ENCODE measurements at regions not wholly inside any gene's neighbourhood (a gene's known extent, or its start where the extent isn't known, plus 50 kb on each side); places are given as distances from the start of the nearest gene placed in this dataset.

- TF ChIP-seq POLR2A (IDR thresholded peaks at IDR 0.05) (no peak), POLR2AphosphoS5 (IDR thresholded peaks at IDR 0.05) (no peak), EP300 (IDR thresholded peaks at IDR 0.05; ENCODE audit: low read depth) (no peak)
- TF ChIP-seq, protein P1, sequence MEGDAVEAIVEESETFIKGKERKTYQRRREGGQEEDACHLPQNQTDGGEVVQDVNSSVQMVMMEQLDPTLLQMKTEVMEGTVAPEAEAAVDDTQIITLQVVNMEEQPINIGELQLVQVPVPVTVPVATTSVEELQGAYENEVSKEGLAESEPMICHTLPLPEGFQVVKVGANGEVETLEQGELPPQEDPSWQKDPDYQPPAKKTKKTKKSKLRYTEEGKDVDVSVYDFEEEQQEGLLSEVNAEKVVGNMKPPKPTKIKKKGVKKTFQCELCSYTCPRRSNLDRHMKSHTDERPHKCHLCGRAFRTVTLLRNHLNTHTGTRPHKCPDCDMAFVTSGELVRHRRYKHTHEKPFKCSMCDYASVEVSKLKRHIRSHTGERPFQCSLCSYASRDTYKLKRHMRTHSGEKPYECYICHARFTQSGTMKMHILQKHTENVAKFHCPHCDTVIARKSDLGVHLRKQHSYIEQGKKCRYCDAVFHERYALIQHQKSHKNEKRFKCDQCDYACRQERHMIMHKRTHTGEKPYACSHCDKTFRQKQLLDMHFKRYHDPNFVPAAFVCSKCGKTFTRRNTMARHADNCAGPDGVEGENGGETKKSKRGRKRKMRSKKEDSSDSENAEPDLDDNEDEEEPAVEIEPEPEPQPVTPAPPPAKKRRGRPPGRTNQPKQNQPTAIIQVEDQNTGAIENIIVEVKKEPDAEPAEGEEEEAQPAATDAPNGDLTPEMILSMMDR (IDR thresholded peaks at IDR 0.05) = no peak
Measured at GRCh38 chr18:10226971-10227370, 227.5 kb upstream of the APCDD1 start.
